Endothelial cell of umbilical vein (primary cell): ENCODE measurements at regions not wholly inside any gene's neighbourhood (a gene's known extent, or its start where the extent isn't known, plus 50 kb on each side); places are given as distances from the start of the nearest gene placed in this dataset.

Source experiments
- BruUV-seq: library from RNA; stranded (reverse); fragments of 400-500 nt; replicated peaks from 2 replicates; lab custom pipeline; 2021; lab: Mats Ljungman, UMichigan
- CTCF ChIA-PET: fragments of 300-600, 350-600 bp; sonication (Branson Sonifier 250); formaldehyde crosslinking; loops from one replicate; lab custom pipeline; 2021; ENCODE audit warnings: antibody characterized with exemption, inconsistent platforms; lab: Charles Lee
- POLR2A ChIA-PET: fragments of 300-600, 350-600 bp; sonication (Branson Sonifier 250); formaldehyde crosslinking; loops from one replicate; lab custom pipeline; 2021; ENCODE audit warnings: antibody characterized with exemption, inconsistent platforms; lab: Charles Lee
- DNase-seq: peaks from one replicate; pipeline ENCODE4 v3.0.0-alpha.2; 2011; ENCODE audit warnings: low read depth, low spot score
- FAIRE-seq: peaks from 2 replicates; lab custom pipeline; 2011; peaks lifted over from hg19 to GRCh38; lab: Jason Lieb, UNC
- H2AFZ ChIP-seq: 2 replicates; pipeline ENCODE4 v1.6.0; 2012; ENCODE audit warnings: low read depth, low read length, control low read depth, inconsistent platforms
- H3K27ac ChIP-seq: 2 replicates; pipeline ENCODE4 v1.5.1; 2011; ENCODE audit warnings: low read depth, mild to moderate bottlenecking, control low read depth, low read length, moderate library complexity; ENCODE audit not compliant: insufficient read depth
- H3K27me3 ChIP-seq, 2 experiments: 2 replicates each; pipeline versions ENCODE4 v1.6.0 to v1.6.1; 2011; ENCODE audit warnings: low read length in 2 of 2, mixed read lengths in 1 of 2; ENCODE audit not compliant: control insufficient read depth in 2 of 2, insufficient read depth in 2 of 2
- H3K36me3 ChIP-seq, 2 experiments: 2 replicates in 1 of 2; 3 replicates in 1 of 2; pipeline ENCODE4 v1.5.1; 2011; ENCODE audit warnings: low read length in 2 of 2, mild to moderate bottlenecking in 1 of 2, moderate library complexity in 1 of 2; ENCODE audit not compliant: control insufficient read depth in 2 of 2, insufficient read depth in 2 of 2; ENCODE audit errors: extremely low read depth in 1 of 2
- H3K4me1 ChIP-seq: 3 replicates; pipeline ENCODE4 v1.5.1; 2011; ENCODE audit warnings: mild to moderate bottlenecking, low read length; ENCODE audit not compliant: control insufficient read depth, insufficient read depth; ENCODE audit errors: extremely low read depth
- H3K4me2 ChIP-seq: 2 replicates; pipeline ENCODE4 v1.6.1; 2011; ENCODE audit warnings: low read length, control low read depth, mixed read lengths; ENCODE audit not compliant: insufficient read depth
- H3K4me3 ChIP-seq, 3 experiments: fragments of 200-600 bp in 1 of 3; sonication (generic), shearing (Covaris generic) in 1 of 3; replicated peaks in 1 of 3; 2 replicates each; pipeline ENCODE4 v1.5.1; 2011 to 2016; ENCODE audit warnings: control low read depth in 3 of 3, low read length in 3 of 3, mild to moderate bottlenecking in 2 of 3, inconsistent platforms in 1 of 3, low read depth in 1 of 3, moderate library complexity in 1 of 3; ENCODE audit not compliant: insufficient read depth in 1 of 3
- H3K79me2 ChIP-seq: 2 replicates; pipeline ENCODE4 v1.6.0; 2012; ENCODE audit warnings: low read length, inconsistent platforms; ENCODE audit not compliant: control insufficient read depth, insufficient read depth
- H3K9ac ChIP-seq: replicated peaks from 2 replicates; pipeline ENCODE3; 2011; ENCODE audit warnings: low read length, control low read depth; ENCODE audit not compliant: insufficient read depth; ENCODE audit errors: extremely low read depth
- H3K9me1 ChIP-seq: replicated peaks from 3 replicates; pipeline ENCODE4 v1.6.0; 2011; ENCODE audit warnings: mild to moderate bottlenecking, low read length; ENCODE audit not compliant: control insufficient read depth, insufficient read depth; ENCODE audit errors: extremely low read depth
- H3K9me3 ChIP-seq: replicated peaks from 2 replicates; pipeline ENCODE4 v1.5.1; 2012; ENCODE audit warnings: low read length, inconsistent platforms; ENCODE audit not compliant: control insufficient read depth, insufficient read depth
- H4K20me1 ChIP-seq: replicated peaks from 2 replicates; pipeline ENCODE3; 2011; ENCODE audit warnings: mild to moderate bottlenecking, low read length; ENCODE audit not compliant: control insufficient read depth, insufficient read depth; ENCODE audit errors: extremely low read depth
- CTCF ChIP-seq, 2 donors: IDR thresholded peaks; 1 replicate in 1 of 2; 2 replicates in 1 of 2; pipeline ENCODE4 v1.5.1; 2011; ENCODE audit warnings: low read length in 2 of 2, mild to moderate bottlenecking in 2 of 2, moderate library complexity in 2 of 2, control low read depth in 1 of 2, inconsistent platforms in 1 of 2, low read depth in 1 of 2; ENCODE audit not compliant: insufficient read depth in 1 of 2; ENCODE audit errors: extremely low read depth in 1 of 2
- EZH2 ChIP-seq: IDR thresholded peaks from 2 replicates; pipeline ENCODE4 v1.6.1; 2012; ENCODE audit warnings: borderline replicate concordance, low read depth, mild to moderate bottlenecking, moderate library complexity, low read length, inconsistent platforms; ENCODE audit not compliant: severe bottlenecking
- FOS ChIP-seq: IDR thresholded peaks from 2 replicates; pipeline ENCODE4 v1.6.1; 2011; ENCODE audit warnings: mild to moderate bottlenecking, low read length, moderate library complexity, borderline replicate concordance; ENCODE audit not compliant: insufficient read depth
- GATA2 ChIP-seq: IDR thresholded peaks from 2 replicates; pipeline ENCODE4 v1.7.0; 2011; ENCODE audit warnings: low read depth, mild to moderate bottlenecking, moderate library complexity, mixed read lengths, low read length; ENCODE audit not compliant: insufficient read length, insufficient read depth
- JUN ChIP-seq: IDR thresholded peaks from 2 replicates; pipeline ENCODE4 v1.6.1; 2011; ENCODE audit warnings: borderline replicate concordance, low read depth; ENCODE audit not compliant: insufficient read length, insufficient read depth
- MAX ChIP-seq: IDR thresholded peaks from 2 replicates; pipeline ENCODE4 v1.6.1; 2011; ENCODE audit not compliant: insufficient read depth, insufficient read length
- MYC ChIP-seq: IDR thresholded peaks from one replicate; pipeline ENCODE4 v1.6.1; 2011; ENCODE audit warnings: mild to moderate bottlenecking, low read depth, low read length
- POLR2A ChIP-seq: IDR thresholded peaks from 2 replicates; pipeline ENCODE4 v1.6.1; 2012; ENCODE audit warnings: low read depth, mild to moderate bottlenecking, control low read depth, low read length
- POLR2AphosphoS5 ChIP-seq: IDR thresholded peaks from 2 replicates; pipeline ENCODE4 v1.6.1; 2012; ENCODE audit warnings: low read depth, mild to moderate bottlenecking, control low read depth, low read length, moderate library complexity; ENCODE audit not compliant: insufficient read depth
- dilution Hi-C: fragments of 300-500 bp; cut with MboI; formaldehyde crosslinking; loops from one replicate; pipeline ENCODE4 v1.15.0; 2019; ENCODE audit warnings: low sequenced_read_pairs; ENCODE audit not compliant: extremely low pct_ligation_motif_present
- intact Hi-C: fragments of 100-400 bp; cut with micrococcal nuclease; formaldehyde crosslinking; loops from one replicate; pipeline ENCODE4 v1.10.0; 2022

- intact Hi-C loops = no loop called here
- Histone ChIP-seq H2AFZ (no peak overlapping the region), H3K27me3 (peaks cover 0 to 3% of the 10 kb centered on the region in 2 experiments), H3K9me1 (no peaks in the 10 kb centered on the region), H3K4me2 (no peak overlapping the region), H4K20me1 (no peaks in the 10 kb centered on the region), H3K9ac (no peak overlapping the region), H3K9me3 (no peaks in the 10 kb centered on the region), H3K4me3 (no peak overlapping the region), H3K4me1 (no peaks in the 10 kb centered on the region), H3K36me3 (no peaks in the 10 kb centered on the region), H3K79me2 (no peaks in the 10 kb centered on the region), H3K27ac (no peak overlapping the region)
- DNase-seq = no peak
- ChIA-PET CTCF (no interaction called here), POLR2A (no interaction called here)
- BruUV-seq = no TSS peak
- FAIRE-seq = no peak
- TF ChIP-seq POLR2AphosphoS5 (no peak), MYC (no peak), MAX (no peak), GATA2 (no peak), JUN (no peak), EZH2 (no peak), POLR2A (no peak), FOS (no peak), CTCF (IDR thresholded peaks at IDR 0.05; ENCODE audit: extremely low read depth in 1 of 2, insufficient read depth in 1 of 2, low read depth in 1 of 2, low read length in 2 of 2) (no peak)
- dilution Hi-C loops = no loop called here
These were observed 295.4 kb upstream of the IL12A start for GRCh38 chr3:159693226-159693625.
